Fibroblast of mammary gland (primary cell): ENCODE measurements at regions not wholly inside any gene's neighbourhood (a gene's known extent, or its start where the extent isn't known, plus 50 kb on each side); places are given as distances from the start of the nearest gene placed in this dataset.

Experiments
- DNase-seq: peaks from one replicate; pipeline ENCODE4 v3.0.0-alpha.2; 2010; ENCODE audit warnings: low read depth
- H3K4me3 ChIP-seq: 2 replicates; pipeline ENCODE4 v1.5.1; 2011; ENCODE audit warnings: low read depth, mild to moderate bottlenecking, low read length, moderate library complexity; ENCODE audit not compliant: control insufficient read depth
- TF ChIP-seq, protein P1 (sequence below): conservative IDR thresholded peaks from 2 replicates; pipeline ENCODE4 v1.5.1; 2011; ENCODE audit warnings: low read depth, low read length, inconsistent platforms; ENCODE audit not compliant: control insufficient read depth, insufficient read depth

- no peak overlapping the region for H3K4me3 ChIP-seq
- TF ChIP-seq, protein P1, sequence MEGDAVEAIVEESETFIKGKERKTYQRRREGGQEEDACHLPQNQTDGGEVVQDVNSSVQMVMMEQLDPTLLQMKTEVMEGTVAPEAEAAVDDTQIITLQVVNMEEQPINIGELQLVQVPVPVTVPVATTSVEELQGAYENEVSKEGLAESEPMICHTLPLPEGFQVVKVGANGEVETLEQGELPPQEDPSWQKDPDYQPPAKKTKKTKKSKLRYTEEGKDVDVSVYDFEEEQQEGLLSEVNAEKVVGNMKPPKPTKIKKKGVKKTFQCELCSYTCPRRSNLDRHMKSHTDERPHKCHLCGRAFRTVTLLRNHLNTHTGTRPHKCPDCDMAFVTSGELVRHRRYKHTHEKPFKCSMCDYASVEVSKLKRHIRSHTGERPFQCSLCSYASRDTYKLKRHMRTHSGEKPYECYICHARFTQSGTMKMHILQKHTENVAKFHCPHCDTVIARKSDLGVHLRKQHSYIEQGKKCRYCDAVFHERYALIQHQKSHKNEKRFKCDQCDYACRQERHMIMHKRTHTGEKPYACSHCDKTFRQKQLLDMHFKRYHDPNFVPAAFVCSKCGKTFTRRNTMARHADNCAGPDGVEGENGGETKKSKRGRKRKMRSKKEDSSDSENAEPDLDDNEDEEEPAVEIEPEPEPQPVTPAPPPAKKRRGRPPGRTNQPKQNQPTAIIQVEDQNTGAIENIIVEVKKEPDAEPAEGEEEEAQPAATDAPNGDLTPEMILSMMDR, result no peak
- peak; percentile 93 for DNase-seq
Observed at GRCh38 chr10:58044072-58044471, 223.6 kb downstream of the IPMK start.

DNA sequence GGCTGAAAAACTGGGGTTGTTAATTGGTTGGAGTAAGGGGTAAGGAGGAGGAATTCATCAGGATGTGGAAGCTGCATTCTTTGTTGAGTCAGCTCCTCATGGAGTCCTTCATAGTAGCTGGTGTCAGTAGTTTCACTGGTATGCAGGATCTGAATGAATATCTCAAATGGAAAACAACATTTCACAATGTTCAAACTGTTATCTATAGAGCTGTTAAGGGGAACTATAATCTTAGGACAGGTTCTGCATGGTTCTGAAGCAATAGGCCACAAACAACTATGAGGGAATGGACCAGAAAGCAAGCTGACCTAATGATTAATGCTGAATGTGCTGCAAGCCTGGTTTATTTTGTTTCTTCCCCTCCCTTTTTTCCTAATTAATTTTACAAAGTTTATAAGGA lies 225.8 kb downstream of the IPMK start:
- H3K4me3 ChIP-seq, result no peak overlapping the region
- no peak for DNase-seq
- TF ChIP-seq, protein P1, result no peak

- TF ChIP-seq, protein P1, result no peak
- no peak overlapping the region for H3K4me3 ChIP-seq
- DNase-seq, result no peak
Observed at GRCh38 chr10:58030208-58030607, 237.5 kb downstream of the IPMK start.

DNA sequence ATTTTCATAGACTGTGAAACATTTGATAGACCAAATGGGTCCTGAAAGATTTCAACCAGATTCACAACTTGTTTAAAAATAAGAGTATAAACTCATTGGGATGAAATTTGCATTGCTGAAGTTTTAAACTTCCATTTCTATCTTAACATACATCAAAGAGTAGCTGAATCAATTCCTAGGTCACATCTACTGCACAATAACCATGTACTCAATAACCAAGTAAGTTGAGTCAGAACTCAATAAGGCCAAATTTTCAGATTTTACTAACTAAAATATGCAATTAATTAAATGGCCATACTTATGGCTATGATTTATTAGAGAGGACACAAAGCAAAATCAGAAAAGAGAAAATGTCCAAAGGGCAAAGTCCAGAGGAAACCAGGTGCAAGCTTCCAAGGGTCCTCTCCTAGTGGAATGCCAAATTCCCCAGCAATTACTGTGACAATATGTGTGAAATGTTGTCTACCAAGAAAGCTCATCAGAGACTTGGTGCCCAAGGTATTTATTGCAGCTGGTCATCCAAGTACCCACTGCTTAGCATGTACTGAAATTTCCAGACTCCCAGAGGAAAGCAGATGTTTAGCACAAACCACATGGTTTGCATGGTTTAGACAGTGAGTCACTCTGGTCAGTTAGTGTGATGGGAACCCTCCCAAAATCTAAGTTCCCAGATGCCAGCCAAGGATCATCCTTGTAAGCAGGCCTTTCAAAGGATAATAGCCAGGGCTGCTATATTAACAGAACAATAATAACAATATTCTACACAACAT lies 238.9 kb downstream of the IPMK start:
- peak; percentile 97 for DNase-seq
- H3K4me3 ChIP-seq, result no peak overlapping the region
- TF ChIP-seq, protein P1, result no peak

- H3K4me3 ChIP-seq, result no peak overlapping the region
- peak; percentile 20 for DNase-seq
- TF ChIP-seq, protein P1, result no peak
Observed at GRCh38 chr10:58027426-58027825, 240.3 kb downstream of the IPMK start.

DNA sequence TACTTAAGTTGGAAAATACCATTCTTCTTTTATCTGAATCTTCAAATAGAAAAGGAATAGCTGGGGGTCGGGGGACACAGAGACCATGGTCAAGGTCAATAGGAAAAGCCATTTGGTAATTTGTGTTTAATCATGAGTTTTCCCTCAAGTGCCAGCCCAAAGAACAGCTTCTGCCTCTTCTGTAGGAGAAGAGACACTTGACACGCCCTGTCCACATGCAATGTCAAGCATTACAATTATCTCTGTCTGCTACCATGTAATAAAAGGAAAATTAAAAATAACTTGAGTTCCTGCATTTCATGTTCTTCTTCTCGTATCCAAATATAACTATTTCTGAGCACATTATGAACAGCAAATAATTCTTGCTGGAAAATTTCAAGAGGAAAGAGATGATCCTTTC lies 241.7 kb downstream of the IPMK start:
- TF ChIP-seq, protein P1, result no peak
- H3K4me3 ChIP-seq, result no peak overlapping the region
- DNase-seq, result no peak
